Testis (tissue), 2 donors: ENCODE measurements at regions not wholly inside any gene's neighbourhood (a gene's known extent, or its start where the extent isn't known, plus 50 kb on each side); places are given as distances from the start of the nearest gene placed in this dataset.

Experiments
- CTCF ChIP-seq, 3 experiments: fragments of 450-650 bp in 2 of 3; fragments of 200-600 bp in 1 of 3; sonication (generic) in 1 of 3; IDR thresholded peaks; one replicate each; pipeline ENCODE4 v1.5.1; 2016 to 2019; ENCODE audit warnings: antibody characterized with exemption in 3 of 3, mild to moderate bottlenecking in 2 of 3, moderate library complexity in 1 of 3
- POLR2A ChIP-seq: fragments of 450-650 bp; IDR thresholded peaks from one replicate; pipeline ENCODE4 v1.6.1; 2017; ENCODE audit warnings: antibody characterized with exemption, mild to moderate bottlenecking, moderate library complexity

GRCh38 chr20:10971096-10971495 lies 297.3 kb upstream of the JAG1 start:
- TF ChIP-seq CTCF (IDR thresholded peaks at IDR 0.05) (no peak), POLR2A (no peak)
